RWPE2 (cell line): ENCODE measurements at regions not wholly inside any gene's neighbourhood (a gene's known extent, or its start where the extent isn't known, plus 50 kb on each side); places are given as distances from the start of the nearest gene placed in this dataset.

ENCODE experiments used
- ATAC-seq: fragments of 200-7000 bp; cut with Tn5 transposase; 3 replicates; pipeline ENCODE4 v1.9.1; 2021; ENCODE audit warnings: low read depth
- DNase-seq: peaks from one replicate; pipeline ENCODE4 v3.0.0-alpha.2; 2020; ENCODE audit warnings: low spot score
- H3K27ac ChIP-seq: fragments of 450-650 bp; 2 replicates; pipeline ENCODE4 v1.5.1; 2017; ENCODE audit warnings: mild to moderate bottlenecking; ENCODE audit not compliant: poor library complexity, severe bottlenecking
- H3K27me3 ChIP-seq: fragments of 250-450 bp; sonication (Bioruptor Pico); 2 replicates; pipeline ENCODE4 v1.5.1; 2021; ENCODE audit warnings: mild to moderate bottlenecking, moderate library complexity; ENCODE audit not compliant: insufficient read depth, poor library complexity, severe bottlenecking
- H3K36me3 ChIP-seq: fragments of 250-450 bp; sonication (Bioruptor Pico); 2 replicates; pipeline ENCODE4 v1.5.1; 2020; ENCODE audit warnings: low read depth, mild to moderate bottlenecking, moderate library complexity
- H3K4me1 ChIP-seq: fragments of 250-450 bp; sonication (Bioruptor Pico); 2 replicates; pipeline ENCODE4 v1.5.1; 2021; ENCODE audit warnings: mild to moderate bottlenecking, moderate library complexity; ENCODE audit not compliant: insufficient read depth, poor library complexity, severe bottlenecking
- H3K4me3 ChIP-seq: fragments of 250-450 bp; sonication (Bioruptor Pico); 2 replicates; pipeline ENCODE4 v1.5.1; 2021; ENCODE audit warnings: mild to moderate bottlenecking, moderate library complexity; ENCODE audit not compliant: severe bottlenecking
- H3K9me3 ChIP-seq: fragments of 250-450 bp; sonication (Bioruptor Pico); 2 replicates; pipeline ENCODE4 v1.5.1; 2021; ENCODE audit warnings: mild to moderate bottlenecking, moderate library complexity; ENCODE audit not compliant: severe bottlenecking
- TF ChIP-seq, protein P1 (sequence below): fragments of 450-650 bp; IDR thresholded peaks from one replicate; pipeline ENCODE4 v1.5.1; 2017; ENCODE audit warnings: mild to moderate bottlenecking, moderate library complexity; ENCODE audit not compliant: poor library complexity, severe bottlenecking

DNA sequence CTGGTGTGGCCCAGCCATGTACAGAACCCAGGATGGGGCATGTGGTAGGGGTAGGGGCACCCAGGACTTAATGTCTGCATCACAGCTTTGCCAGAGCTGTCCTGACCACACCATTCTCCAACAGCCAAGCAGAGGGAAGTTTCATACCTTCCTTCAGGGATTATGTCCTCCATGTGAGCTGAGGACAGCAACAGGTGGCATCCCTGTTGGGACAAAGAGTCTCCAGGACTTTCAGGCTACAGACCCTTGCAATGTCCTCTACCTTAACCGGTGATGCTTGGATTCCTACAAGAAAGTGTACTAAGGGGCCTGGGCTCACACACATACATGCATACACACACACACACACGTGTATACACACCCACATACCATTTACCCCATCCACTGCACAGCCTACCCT is 227.0 kb upstream of the SIX2 start:
- DNase-seq = no peak
- ATAC-seq = no peak
- no peak overlapping the region for H3K4me3 ChIP-seq

DNA sequence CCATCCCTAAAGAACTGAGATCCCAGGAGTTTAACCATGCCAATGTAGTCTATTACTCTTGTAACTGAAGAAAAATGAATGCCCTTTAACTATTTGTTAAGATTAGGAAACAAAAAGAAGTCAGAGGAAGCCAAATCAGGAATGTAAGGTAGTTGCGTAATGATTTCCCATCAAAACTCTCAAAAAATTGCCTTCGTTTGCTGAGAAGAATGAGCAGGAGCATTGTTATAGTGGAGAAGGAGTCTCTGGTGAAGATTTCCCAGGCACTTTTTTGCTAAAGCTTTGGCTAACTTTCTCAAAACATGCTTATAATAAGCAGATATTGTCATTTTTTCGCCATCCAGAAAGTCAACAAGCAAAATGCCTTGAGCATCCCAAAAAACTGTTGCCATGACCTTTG is 224.0 kb upstream of the SIX2 start:
- Histone ChIP-seq H3K27me3 (no peaks in the 10 kb centered on the region), H3K27ac (no peak overlapping the region), H3K36me3 (no peaks in the 10 kb centered on the region), H3K9me3 (no peaks in the 10 kb centered on the region), H3K4me1 (peaks cover 10% of the 10 kb centered on the region), H3K4me3 (no peak overlapping the region)
- no peak for DNase-seq
- no peak for ATAC-seq
- TF ChIP-seq, protein P1, sequence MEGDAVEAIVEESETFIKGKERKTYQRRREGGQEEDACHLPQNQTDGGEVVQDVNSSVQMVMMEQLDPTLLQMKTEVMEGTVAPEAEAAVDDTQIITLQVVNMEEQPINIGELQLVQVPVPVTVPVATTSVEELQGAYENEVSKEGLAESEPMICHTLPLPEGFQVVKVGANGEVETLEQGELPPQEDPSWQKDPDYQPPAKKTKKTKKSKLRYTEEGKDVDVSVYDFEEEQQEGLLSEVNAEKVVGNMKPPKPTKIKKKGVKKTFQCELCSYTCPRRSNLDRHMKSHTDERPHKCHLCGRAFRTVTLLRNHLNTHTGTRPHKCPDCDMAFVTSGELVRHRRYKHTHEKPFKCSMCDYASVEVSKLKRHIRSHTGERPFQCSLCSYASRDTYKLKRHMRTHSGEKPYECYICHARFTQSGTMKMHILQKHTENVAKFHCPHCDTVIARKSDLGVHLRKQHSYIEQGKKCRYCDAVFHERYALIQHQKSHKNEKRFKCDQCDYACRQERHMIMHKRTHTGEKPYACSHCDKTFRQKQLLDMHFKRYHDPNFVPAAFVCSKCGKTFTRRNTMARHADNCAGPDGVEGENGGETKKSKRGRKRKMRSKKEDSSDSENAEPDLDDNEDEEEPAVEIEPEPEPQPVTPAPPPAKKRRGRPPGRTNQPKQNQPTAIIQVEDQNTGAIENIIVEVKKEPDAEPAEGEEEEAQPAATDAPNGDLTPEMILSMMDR = no peak

More for the DNA sequence above, 227.0 kb upstream of the SIX2 start:
- Histone ChIP-seq H3K4me1 (peaks cover 22% of the 10 kb centered on the region), H3K9me3 (no peaks in the 10 kb centered on the region), H3K27me3 (no peaks in the 10 kb centered on the region), H3K36me3 (no peaks in the 10 kb centered on the region), H3K27ac (no peak overlapping the region)
- TF ChIP-seq, protein P1 = no peak

DNA sequence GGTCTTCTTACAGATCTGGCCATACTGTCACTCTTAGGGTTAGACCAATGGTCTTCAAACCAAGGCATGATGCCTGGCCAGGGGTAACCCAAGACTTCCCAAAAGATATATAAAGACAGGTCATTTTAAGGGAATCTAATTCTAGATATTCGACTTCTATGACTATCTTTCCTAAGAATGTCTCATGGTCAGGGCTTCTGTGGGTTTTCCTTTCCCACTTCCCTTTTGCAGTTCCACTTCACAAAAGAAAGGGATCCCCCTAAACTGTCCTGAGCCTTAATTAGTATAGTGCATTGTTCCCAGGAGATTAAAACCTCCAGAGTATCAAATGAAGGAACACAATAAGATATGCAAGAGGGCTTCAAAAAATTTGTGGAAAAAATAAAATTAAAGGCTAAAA is 223.6 kb upstream of the SIX2 start:
- TF ChIP-seq, protein P1 = no peak
- Histone ChIP-seq H3K9me3 (no peaks in the 10 kb centered on the region), H3K27ac (no peak overlapping the region), H3K27me3 (no peaks in the 10 kb centered on the region), H3K4me1 (peaks cover 6% of the 10 kb centered on the region), H3K4me3 (no peak overlapping the region), H3K36me3 (no peaks in the 10 kb centered on the region)
- ATAC-seq (no peak), DNase-seq (no peak)

DNA sequence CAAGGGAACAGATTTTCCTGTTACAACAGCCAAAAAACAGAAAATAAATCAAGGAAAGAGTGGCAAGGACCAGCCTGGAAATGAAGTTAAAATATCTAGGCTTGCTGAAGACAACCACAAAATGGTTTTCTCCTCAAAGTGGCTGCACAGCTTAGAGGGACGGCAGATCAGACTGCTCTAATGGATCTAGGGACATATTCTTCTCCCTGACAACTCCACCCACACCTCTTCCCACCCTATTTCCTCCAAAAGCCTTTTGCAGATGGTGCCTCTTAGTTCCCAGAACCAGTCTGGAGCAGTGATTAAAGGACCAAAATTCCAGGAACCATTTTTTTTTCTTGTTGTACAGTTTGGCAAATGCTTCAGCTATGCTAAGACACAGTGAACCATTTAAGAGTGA is 220.2 kb upstream of the SIX2 start:
- Histone ChIP-seq H3K9me3 (no peaks in the 10 kb centered on the region), H3K4me3 (no peak overlapping the region), H3K27ac (no peak overlapping the region), H3K36me3 (no peaks in the 10 kb centered on the region), H3K27me3 (no peaks in the 10 kb centered on the region), H3K4me1 (peaks cover 4% of the 10 kb centered on the region)
- TF ChIP-seq, protein P1 = no peak
- DNase-seq = no peak
- ATAC-seq = no peak

DNA sequence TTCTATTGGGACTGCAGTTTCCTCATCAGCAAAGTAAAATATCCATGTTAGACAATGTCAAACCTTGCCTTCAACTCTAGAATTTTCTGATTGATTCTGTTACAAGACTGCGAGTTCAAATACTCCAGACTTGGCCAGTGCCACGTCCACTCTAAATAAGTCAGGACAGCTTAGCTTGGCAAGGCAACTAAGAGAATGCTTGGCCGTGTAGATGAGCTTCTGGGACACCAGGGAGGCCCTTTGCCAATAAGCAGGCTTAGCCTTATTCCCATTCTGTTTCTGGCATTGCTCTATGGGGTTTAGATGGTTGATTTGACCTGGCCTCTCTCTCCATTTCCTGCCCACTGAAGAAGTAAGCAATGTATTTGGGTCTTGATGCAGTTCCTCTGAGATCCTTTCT is 218.1 kb upstream of the SIX2 start:
- TF ChIP-seq, protein P1 = no peak
- Histone ChIP-seq H3K27me3 (no peaks in the 10 kb centered on the region), H3K4me3 (no peak overlapping the region), H3K9me3 (no peaks in the 10 kb centered on the region), H3K27ac (no peak overlapping the region), H3K4me1 (no peaks in the 10 kb centered on the region), H3K36me3 (no peaks in the 10 kb centered on the region)
- no peak for ATAC-seq
- no peak for DNase-seq
